GM19240 (cell line): ENCODE measurements at regions not wholly inside any gene's neighbourhood (a gene's known extent, or its start where the extent isn't known, plus 50 kb on each side); places are given as distances from the start of the nearest gene placed in this dataset.

Experiments
- DNase-seq: peaks from one replicate; pipeline ENCODE4 v3.0.0; 2011; ENCODE audit warnings: low spot score; ENCODE audit not compliant: insufficient read length

- no peak for DNase-seq
These were observed 53.5 kb upstream of the MAST4 start for GRCh38 chr5:66542711-66543110.
